GM23338 (cell line): ENCODE measurements at regions not wholly inside any gene's neighbourhood (a gene's known extent, or its start where the extent isn't known, plus 50 kb on each side); places are given as distances from the start of the nearest gene placed in this dataset.

Experiments used
- ATAC-seq: fragments of 200-7000 bp; cut with Tn5 transposase; 3 replicates; pipeline ENCODE4 v1.9.1; 2020
- DNase-seq: peaks from one replicate; pipeline ENCODE4 v3.0.0-alpha.2; 2015; ENCODE audit warnings: low spot score
- H2AFZ ChIP-seq: fragments of 200-600 bp; sonication (generic); 2 replicates; pipeline ENCODE4 v1.8.0; 2016; ENCODE audit warnings: antibody characterized with exemption, mild to moderate bottlenecking, moderate library complexity
- H3F3A ChIP-seq: fragments of 200-600 bp; sonication (generic); replicated peaks from 2 replicates; pipeline ENCODE4 v1.8.0; 2017; ENCODE audit warnings: antibody characterized with exemption, mixed run types, low read depth
- H3K27ac ChIP-seq: fragments of 200-600 bp; sonication (generic); 2 replicates; pipeline ENCODE4 v1.6.1; 2016; ENCODE audit warnings: low read depth
- H3K27me3 ChIP-seq: fragments of 200-600 bp; sonication (generic); 2 replicates; pipeline ENCODE4 v1.8.0; 2016; ENCODE audit warnings: mild to moderate bottlenecking, mixed run types, moderate library complexity; ENCODE audit not compliant: insufficient read depth
- H3K36me3 ChIP-seq: fragments of 200-600 bp; sonication (generic); 2 replicates; pipeline ENCODE4 v1.8.0; 2016; ENCODE audit warnings: mild to moderate bottlenecking; ENCODE audit not compliant: insufficient read depth
- H3K4me1 ChIP-seq: fragments of 200-600 bp; sonication (generic); 2 replicates; pipeline ENCODE4 v1.8.0; 2016; ENCODE audit warnings: mild to moderate bottlenecking, moderate library complexity; ENCODE audit not compliant: insufficient read depth
- H3K4me2 ChIP-seq: fragments of 200-600 bp; sonication (generic); 2 replicates; pipeline ENCODE4 v1.7.1; 2017; ENCODE audit warnings: mixed run types
- H3K4me3 ChIP-seq: fragments of 200-600 bp; sonication (generic); 2 replicates; pipeline ENCODE4 v1.6.1; 2016; ENCODE audit warnings: mixed run types
- H3K79me2 ChIP-seq: fragments of 200-600 bp; sonication (generic); replicated peaks from 2 replicates; pipeline ENCODE4 v1.8.0; 2017; ENCODE audit warnings: mild to moderate bottlenecking; ENCODE audit not compliant: insufficient read depth
- H3K9me2 ChIP-seq: fragments of 200-600 bp; sonication (generic); 2 replicates; pipeline ENCODE4 v1.8.0; 2017; ENCODE audit not compliant: insufficient read depth
- H4K20me1 ChIP-seq: fragments of 200-600 bp; sonication (generic); replicated peaks from 2 replicates; pipeline ENCODE4 v1.8.0; 2017; ENCODE audit warnings: mild to moderate bottlenecking; ENCODE audit not compliant: insufficient read depth
- H3K27ac Mint-ChIP-seq: 2 replicates; pipeline ENCODE4 v1.8.0; 2020; ENCODE audit warnings: inconsistent platforms, mild to moderate bottlenecking, moderate library complexity, mixed read lengths
- H3K27me3 Mint-ChIP-seq: 3 replicates; pipeline ENCODE4 v1.8.0; 2022; ENCODE audit warnings: low read depth, mild to moderate bottlenecking, moderate library complexity, mixed read lengths, inconsistent platforms; ENCODE audit not compliant: insufficient read depth, poor library complexity
- H3K36me3 Mint-ChIP-seq: 3 replicates; pipeline ENCODE4 v1.8.0; 2021; ENCODE audit warnings: low read depth, mild to moderate bottlenecking, inconsistent platforms, moderate library complexity, mixed read lengths
- H3K4me1 Mint-ChIP-seq: 3 replicates; pipeline ENCODE4 v1.8.0; 2020; ENCODE audit warnings: mild to moderate bottlenecking, inconsistent platforms, mixed read lengths
- H3K4me3 Mint-ChIP-seq: 3 replicates; pipeline ENCODE4 v1.8.0; 2021; ENCODE audit warnings: moderate library complexity, mild to moderate bottlenecking, inconsistent platforms, mixed read lengths
- H3K9me3 Mint-ChIP-seq: 3 replicates; pipeline ENCODE4 v1.8.0; 2020; ENCODE audit warnings: moderate library complexity, mild to moderate bottlenecking, inconsistent platforms, mixed read lengths
- CREB1 ChIP-seq: fragments of 250-450 bp; sonication (Bioruptor Pico); IDR thresholded peaks from 2 replicates; pipeline ENCODE4 v1.5.0; 2020; ENCODE audit warnings: low read depth, mild to moderate bottlenecking, moderate library complexity
- EZH2 ChIP-seq: fragments of 200-600 bp; sonication (generic); IDR thresholded peaks from one replicate; pipeline ENCODE4 v1.8.0; 2017; ENCODE audit warnings: antibody characterized with exemption, mild to moderate bottlenecking, low read depth; ENCODE audit not compliant: unreplicated experiment
- EZH2phosphoT487 ChIP-seq: fragments of 200-600 bp; sonication (generic); IDR thresholded peaks from one replicate; pipeline ENCODE4 v1.8.1; 2018; ENCODE audit warnings: antibody characterized with exemption; ENCODE audit not compliant: unreplicated experiment
- JUNB ChIP-seq: IDR thresholded peaks from one replicate; pipeline ENCODE4 v1.6.1; 2016; ENCODE audit warnings: antibody characterized with exemption; ENCODE audit not compliant: unreplicated experiment
- NANOG ChIP-seq: IDR thresholded peaks from 2 replicates; pipeline ENCODE4 v1.6.1; 2016; ENCODE audit warnings: antibody characterized with exemption, borderline replicate concordance
- POLR2AphosphoS5 ChIP-seq: IDR thresholded peaks from 2 replicates; pipeline ENCODE4 v1.6.1; 2016; ENCODE audit warnings: antibody characterized with exemption, low read depth
- STAT1 ChIP-seq: IDR thresholded peaks from one replicate; pipeline ENCODE4 v1.6.1; 2016; ENCODE audit warnings: antibody characterized with exemption; ENCODE audit not compliant: unreplicated experiment
- ZNF114 ChIP-seq: fragments of 250-450 bp; sonication (Bioruptor Pico); IDR thresholded peaks from 2 replicates; pipeline ENCODE4 v1.5.0; 2020; ENCODE audit warnings: mild to moderate bottlenecking, moderate library complexity
- ZNF331 ChIP-seq: fragments of 250-450 bp; sonication (Bioruptor Pico); IDR thresholded peaks from 2 replicates; pipeline ENCODE4 v1.5.0; 2020; ENCODE audit warnings: low read depth, mild to moderate bottlenecking, moderate library complexity
- TF ChIP-seq, protein P1 (sequence below): fragments of 250-450 bp; sonication (Bioruptor Pico); IDR thresholded peaks from 2 replicates; pipeline ENCODE4 v1.5.0; 2020; ENCODE audit warnings: mild to moderate bottlenecking, moderate library complexity
- TF ChIP-seq, protein P2 (sequence below): IDR thresholded peaks from 2 replicates; pipeline ENCODE4 v1.6.1; 2016; ENCODE audit warnings: antibody characterized with exemption
- TF ChIP-seq, protein P3 (sequence below): IDR thresholded peaks from one replicate; pipeline ENCODE4 v1.6.1; 2018; ENCODE audit warnings: antibody characterized with exemption; ENCODE audit not compliant: unreplicated experiment
- TF ChIP-seq, protein P4 (sequence below), 2 experiments: fragments of 200-600 bp in 1 of 2; sonication (generic) in 1 of 2; conservative IDR thresholded peaks; 2 replicates each; pipeline versions ENCODE4 v1.5.1 to v1.6.1; 2016 to 2017; ENCODE audit warnings: antibody characterized with exemption in 2 of 2, low read depth in 2 of 2, mild to moderate bottlenecking in 2 of 2, moderate library complexity in 1 of 2

DNA sequence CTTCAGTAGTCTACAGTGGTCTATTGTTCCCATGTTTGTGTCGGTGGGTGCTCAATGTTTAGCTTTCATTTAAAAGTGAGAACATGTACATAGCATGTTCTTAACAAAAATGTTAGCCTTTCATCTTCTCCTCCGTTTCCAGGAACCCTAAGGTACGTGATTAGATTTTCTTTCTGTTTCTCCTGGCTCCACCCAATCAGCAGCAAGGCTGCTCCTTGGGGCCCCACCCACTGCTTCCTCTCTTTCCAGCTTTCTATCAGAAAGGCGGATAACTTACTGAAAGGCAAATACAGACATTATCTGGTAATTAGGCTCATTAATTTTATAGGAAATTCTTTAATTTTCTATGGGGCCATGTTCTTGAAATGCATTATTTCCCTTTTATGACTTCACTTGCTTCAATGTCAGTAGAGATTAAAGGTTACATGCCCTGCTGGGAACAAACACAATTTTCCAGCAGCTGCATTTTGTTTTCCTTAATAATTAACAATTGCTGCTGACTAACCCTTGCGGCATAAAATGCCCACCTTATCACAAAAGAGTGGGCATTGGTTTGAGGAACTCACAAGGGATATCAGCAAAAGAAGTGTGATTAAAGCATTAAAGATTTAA, 324.9 kb upstream of the SNX7 start:
- H3K4me3 Mint-ChIP-seq = no peak overlapping the region
- Histone ChIP-seq H3K4me2 (no peak overlapping the region), H3K4me1 (no peaks in the 10 kb centered on the region), H3K9me2 (peaks cover 9% of the 10 kb centered on the region; the same call in 1 of the 2 replicates), H3F3A (no peaks in the 10 kb centered on the region), H3K79me2 (no peaks in the 10 kb centered on the region), H3K36me3 (no peaks in the 10 kb centered on the region), H2AFZ (peak overlapping the region; percentile 47; the same call in 1 of the 2 replicates), H3K27me3 (no peaks in the 10 kb centered on the region), H3K27ac (no peak overlapping the region), H4K20me1 (no peaks in the 10 kb centered on the region), H3K4me3 (no peak overlapping the region)
- no peaks in the 10 kb centered on the region for H3K36me3 Mint-ChIP-seq
- peak; percentile 44; the same call in 2 of the 3 replicates for ATAC-seq
- no peaks in the 10 kb centered on the region for H3K9me3 Mint-ChIP-seq
- peak; percentile 34 for DNase-seq
- TF ChIP-seq ZNF331 (CRISPR knock-in tag) = no peak
- no peak for TF ChIP-seq JUNB
- no peak for TF ChIP-seq EZH2
- TF ChIP-seq STAT1 = no peak
- no peak for TF ChIP-seq NANOG
- TF ChIP-seq, protein P1, sequence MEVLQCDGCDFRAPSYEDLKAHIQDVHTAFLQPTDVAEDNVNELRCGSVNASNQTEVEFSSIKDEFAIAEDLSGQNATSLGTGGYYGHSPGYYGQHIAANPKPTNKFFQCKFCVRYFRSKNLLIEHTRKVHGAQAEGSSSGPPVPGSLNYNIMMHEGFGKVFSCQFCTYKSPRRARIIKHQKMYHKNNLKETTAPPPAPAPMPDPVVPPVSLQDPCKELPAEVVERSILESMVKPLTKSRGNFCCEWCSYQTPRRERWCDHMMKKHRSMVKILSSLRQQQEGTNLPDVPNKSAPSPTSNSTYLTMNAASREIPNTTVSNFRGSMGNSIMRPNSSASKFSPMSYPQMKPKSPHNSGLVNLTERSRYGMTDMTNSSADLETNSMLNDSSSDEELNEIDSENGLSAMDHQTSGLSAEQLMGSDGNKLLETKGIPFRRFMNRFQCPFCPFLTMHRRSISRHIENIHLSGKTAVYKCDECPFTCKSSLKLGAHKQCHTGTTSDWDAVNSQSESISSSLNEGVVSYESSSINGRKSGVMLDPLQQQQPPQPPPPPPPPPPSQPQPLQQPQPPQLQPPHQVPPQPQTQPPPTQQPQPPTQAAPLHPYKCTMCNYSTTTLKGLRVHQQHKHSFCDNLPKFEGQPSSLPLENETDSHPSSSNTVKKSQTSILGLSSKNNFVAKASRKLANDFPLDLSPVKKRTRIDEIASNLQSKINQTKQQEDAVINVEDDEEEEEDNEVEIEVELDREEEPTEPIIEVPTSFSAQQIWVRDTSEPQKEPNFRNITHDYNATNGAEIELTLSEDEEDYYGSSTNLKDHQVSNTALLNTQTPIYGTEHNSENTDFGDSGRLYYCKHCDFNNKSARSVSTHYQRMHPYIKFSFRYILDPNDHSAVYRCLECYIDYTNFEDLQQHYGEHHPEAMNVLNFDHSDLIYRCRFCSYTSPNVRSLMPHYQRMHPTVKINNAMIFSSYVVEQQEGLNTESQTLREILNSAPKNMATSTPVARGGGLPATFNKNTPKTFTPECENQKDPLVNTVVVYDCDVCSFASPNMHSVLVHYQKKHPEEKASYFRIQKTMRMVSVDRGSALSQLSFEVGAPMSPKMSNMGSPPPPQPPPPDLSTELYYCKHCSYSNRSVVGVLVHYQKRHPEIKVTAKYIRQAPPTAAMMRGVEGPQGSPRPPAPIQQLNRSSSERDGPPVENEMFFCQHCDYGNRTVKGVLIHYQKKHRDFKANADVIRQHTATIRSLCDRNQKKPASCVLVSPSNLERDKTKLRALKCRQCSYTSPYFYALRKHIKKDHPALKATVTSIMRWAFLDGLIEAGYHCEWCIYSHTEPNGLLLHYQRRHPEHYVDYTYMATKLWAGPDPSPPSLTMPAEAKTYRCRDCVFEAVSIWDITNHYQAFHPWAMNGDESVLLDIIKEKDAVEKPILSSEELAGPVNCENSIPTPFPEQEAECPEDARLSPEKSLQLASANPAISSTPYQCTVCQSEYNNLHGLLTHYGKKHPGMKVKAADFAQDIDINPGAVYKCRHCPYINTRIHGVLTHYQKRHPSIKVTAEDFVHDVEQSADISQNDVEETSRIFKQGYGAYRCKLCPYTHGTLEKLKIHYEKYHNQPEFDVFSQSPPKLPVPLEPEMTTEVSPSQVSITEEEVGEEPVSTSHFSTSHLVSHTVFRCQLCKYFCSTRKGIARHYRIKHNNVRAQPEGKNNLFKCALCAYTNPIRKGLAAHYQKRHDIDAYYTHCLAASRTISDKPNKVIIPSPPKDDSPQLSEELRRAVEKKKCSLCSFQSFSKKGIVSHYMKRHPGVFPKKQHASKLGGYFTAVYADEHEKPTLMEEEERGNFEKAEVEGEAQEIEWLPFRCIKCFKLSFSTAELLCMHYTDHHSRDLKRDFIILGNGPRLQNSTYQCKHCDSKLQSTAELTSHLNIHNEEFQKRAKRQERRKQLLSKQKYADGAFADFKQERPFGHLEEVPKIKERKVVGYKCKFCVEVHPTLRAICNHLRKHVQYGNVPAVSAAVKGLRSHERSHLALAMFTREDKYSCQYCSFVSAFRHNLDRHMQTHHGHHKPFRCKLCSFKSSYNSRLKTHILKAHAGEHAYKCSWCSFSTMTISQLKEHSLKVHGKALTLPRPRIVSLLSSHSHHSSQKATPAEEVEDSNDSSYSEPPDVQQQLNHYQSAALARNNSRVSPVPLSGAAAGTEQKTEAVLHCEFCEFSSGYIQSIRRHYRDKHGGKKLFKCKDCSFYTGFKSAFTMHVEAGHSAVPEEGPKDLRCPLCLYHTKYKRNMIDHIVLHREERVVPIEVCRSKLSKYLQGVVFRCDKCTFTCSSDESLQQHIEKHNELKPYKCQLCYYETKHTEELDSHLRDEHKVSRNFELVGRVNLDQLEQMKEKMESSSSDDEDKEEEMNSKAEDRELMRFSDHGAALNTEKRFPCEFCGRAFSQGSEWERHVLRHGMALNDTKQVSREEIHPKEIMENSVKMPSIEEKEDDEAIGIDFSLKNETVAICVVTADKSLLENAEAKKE = no peak
- TF ChIP-seq, protein P2, sequence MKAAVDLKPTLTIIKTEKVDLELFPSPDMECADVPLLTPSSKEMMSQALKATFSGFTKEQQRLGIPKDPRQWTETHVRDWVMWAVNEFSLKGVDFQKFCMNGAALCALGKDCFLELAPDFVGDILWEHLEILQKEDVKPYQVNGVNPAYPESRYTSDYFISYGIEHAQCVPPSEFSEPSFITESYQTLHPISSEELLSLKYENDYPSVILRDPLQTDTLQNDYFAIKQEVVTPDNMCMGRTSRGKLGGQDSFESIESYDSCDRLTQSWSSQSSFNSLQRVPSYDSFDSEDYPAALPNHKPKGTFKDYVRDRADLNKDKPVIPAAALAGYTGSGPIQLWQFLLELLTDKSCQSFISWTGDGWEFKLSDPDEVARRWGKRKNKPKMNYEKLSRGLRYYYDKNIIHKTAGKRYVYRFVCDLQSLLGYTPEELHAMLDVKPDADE = no peak
- TF ChIP-seq, protein P3, sequence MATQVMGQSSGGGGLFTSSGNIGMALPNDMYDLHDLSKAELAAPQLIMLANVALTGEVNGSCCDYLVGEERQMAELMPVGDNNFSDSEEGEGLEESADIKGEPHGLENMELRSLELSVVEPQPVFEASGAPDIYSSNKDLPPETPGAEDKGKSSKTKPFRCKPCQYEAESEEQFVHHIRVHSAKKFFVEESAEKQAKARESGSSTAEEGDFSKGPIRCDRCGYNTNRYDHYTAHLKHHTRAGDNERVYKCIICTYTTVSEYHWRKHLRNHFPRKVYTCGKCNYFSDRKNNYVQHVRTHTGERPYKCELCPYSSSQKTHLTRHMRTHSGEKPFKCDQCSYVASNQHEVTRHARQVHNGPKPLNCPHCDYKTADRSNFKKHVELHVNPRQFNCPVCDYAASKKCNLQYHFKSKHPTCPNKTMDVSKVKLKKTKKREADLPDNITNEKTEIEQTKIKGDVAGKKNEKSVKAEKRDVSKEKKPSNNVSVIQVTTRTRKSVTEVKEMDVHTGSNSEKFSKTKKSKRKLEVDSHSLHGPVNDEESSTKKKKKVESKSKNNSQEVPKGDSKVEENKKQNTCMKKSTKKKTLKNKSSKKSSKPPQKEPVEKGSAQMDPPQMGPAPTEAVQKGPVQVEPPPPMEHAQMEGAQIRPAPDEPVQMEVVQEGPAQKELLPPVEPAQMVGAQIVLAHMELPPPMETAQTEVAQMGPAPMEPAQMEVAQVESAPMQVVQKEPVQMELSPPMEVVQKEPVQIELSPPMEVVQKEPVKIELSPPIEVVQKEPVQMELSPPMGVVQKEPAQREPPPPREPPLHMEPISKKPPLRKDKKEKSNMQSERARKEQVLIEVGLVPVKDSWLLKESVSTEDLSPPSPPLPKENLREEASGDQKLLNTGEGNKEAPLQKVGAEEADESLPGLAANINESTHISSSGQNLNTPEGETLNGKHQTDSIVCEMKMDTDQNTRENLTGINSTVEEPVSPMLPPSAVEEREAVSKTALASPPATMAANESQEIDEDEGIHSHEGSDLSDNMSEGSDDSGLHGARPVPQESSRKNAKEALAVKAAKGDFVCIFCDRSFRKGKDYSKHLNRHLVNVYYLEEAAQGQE = no peak
- TF ChIP-seq, protein P4, sequence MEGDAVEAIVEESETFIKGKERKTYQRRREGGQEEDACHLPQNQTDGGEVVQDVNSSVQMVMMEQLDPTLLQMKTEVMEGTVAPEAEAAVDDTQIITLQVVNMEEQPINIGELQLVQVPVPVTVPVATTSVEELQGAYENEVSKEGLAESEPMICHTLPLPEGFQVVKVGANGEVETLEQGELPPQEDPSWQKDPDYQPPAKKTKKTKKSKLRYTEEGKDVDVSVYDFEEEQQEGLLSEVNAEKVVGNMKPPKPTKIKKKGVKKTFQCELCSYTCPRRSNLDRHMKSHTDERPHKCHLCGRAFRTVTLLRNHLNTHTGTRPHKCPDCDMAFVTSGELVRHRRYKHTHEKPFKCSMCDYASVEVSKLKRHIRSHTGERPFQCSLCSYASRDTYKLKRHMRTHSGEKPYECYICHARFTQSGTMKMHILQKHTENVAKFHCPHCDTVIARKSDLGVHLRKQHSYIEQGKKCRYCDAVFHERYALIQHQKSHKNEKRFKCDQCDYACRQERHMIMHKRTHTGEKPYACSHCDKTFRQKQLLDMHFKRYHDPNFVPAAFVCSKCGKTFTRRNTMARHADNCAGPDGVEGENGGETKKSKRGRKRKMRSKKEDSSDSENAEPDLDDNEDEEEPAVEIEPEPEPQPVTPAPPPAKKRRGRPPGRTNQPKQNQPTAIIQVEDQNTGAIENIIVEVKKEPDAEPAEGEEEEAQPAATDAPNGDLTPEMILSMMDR (conservative IDR thresholded peaks at IDR 0.05; ENCODE audit: low read depth in 2 of 2) = no peak
- TF ChIP-seq ZNF114 (CRISPR knock-in tag) = no peak
- no peak for TF ChIP-seq POLR2AphosphoS5
- no peak for TF ChIP-seq EZH2phosphoT487
- no peak for TF ChIP-seq CREB1 (CRISPR knock-in tag)
- H3K27me3 Mint-ChIP-seq = peaks cover 4% of the 10 kb centered on the region
- H3K4me1 Mint-ChIP-seq = 0 out of 3 replicates have a peak, but pooled peaks cover 2% of the 10 kb centered on the region
- H3K27ac Mint-ChIP-seq = no peak overlapping the region
